Esophagus squamous epithelium (tissue), 4 donors: ENCODE measurements at regions not wholly inside any gene's neighbourhood (a gene's known extent, or its start where the extent isn't known, plus 50 kb on each side); places are given as distances from the start of the nearest gene placed in this dataset.

ENCODE experiments used
- POLR2A ChIP-seq, 4 donors: fragments of 450-650 bp; IDR thresholded peaks; one replicate each; pipeline ENCODE4 v1.6.1; 2017; ENCODE audit warnings: antibody characterized with exemption in 4 of 4, mild to moderate bottlenecking in 4 of 4, moderate library complexity in 3 of 4
- TF ChIP-seq, protein P1 (sequence below), 6 experiments: fragments of 450-650 bp in 4 of 6; fragments of 200-600 bp in 2 of 6; sonication (generic) in 2 of 6; IDR thresholded peaks; one replicate each; pipeline ENCODE4 v1.5.1; 2016 to 2019; ENCODE audit warnings: antibody characterized with exemption in 6 of 6, mild to moderate bottlenecking in 4 of 6, moderate library complexity in 4 of 6

DNA sequence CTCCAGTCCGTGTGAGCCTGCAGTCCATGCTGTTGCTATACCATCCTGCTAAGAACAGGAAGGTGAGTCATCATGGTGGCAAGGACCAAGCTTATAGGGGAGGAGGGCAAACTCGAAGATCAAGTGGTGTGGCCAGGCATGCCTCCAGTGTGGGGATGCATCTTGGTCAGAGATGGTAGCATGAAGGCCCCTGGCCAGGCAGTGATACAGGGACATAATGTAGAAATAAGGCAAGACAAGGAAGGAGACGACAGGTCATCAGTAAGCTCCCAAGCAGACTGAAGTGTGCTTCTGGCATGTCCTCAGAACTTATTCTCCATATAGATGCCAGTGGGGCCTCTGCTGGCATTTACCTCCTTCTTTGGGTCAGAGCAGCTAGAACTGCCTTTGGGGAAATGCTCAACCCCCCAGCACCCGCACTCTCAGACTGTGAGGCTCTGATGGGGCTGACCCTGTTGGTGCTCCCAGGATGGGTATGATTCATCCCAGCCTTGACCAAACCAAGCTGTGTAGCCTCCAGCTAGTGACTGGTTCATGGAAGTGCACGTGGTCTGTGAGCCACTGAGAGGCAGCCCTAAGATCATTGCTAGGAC is 52.5 kb upstream of the ATP2B2 start:
- TF ChIP-seq, protein P1, sequence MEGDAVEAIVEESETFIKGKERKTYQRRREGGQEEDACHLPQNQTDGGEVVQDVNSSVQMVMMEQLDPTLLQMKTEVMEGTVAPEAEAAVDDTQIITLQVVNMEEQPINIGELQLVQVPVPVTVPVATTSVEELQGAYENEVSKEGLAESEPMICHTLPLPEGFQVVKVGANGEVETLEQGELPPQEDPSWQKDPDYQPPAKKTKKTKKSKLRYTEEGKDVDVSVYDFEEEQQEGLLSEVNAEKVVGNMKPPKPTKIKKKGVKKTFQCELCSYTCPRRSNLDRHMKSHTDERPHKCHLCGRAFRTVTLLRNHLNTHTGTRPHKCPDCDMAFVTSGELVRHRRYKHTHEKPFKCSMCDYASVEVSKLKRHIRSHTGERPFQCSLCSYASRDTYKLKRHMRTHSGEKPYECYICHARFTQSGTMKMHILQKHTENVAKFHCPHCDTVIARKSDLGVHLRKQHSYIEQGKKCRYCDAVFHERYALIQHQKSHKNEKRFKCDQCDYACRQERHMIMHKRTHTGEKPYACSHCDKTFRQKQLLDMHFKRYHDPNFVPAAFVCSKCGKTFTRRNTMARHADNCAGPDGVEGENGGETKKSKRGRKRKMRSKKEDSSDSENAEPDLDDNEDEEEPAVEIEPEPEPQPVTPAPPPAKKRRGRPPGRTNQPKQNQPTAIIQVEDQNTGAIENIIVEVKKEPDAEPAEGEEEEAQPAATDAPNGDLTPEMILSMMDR (IDR thresholded peaks at IDR 0.05) = no peak
- no peak for TF ChIP-seq POLR2A (IDR thresholded peaks at IDR 0.05)
